GM21529 (cell line): ENCODE measurements at regions not wholly inside any gene's neighbourhood (a gene's known extent, or its start where the extent isn't known, plus 50 kb on each side); places are given as distances from the start of the nearest gene placed in this dataset.
"Not testable (repeated sequence)": the region's sequence is repeated elsewhere in the genome, so short reads cannot be mapped to it uniquely, and the experiment has no call there.

Experiments used
- ATAC-seq: cut with Tn5 transposase; IDR thresholded peaks from one replicate; pipeline ENCODE4 v1.9.1; 2021; ENCODE audit not compliant: unreplicated experiment

- no peak for ATAC-seq
These were observed 75.1 kb downstream of the HAUS1 start for GRCh38 chr18:46179306-46179705.

GRCh38 chr18:46182633-46183358, 78.6 kb downstream of the HAUS1 start:
- ATAC-seq: no peak

- not testable (repeated sequence) for ATAC-seq
These were observed 80.1 kb downstream of the HAUS1 start for GRCh38 chr18:46184296-46184695.

GRCh38 chr18:46184727-46185126, 80.5 kb downstream of the HAUS1 start:
- no peak for ATAC-seq

- ATAC-seq: no peak
These were observed 86.5 kb downstream of the HAUS1 start for GRCh38 chr18:46190667-46191066.

- ATAC-seq: no peak
These were observed 92.5 kb downstream of the HAUS1 start for GRCh38 chr18:46196627-46197243.

- ATAC-seq: no peak
These were observed 95.4 kb downstream of the HAUS1 start for GRCh38 chr18:46199515-46200147.

- ATAC-seq: not testable (repeated sequence)
These were observed 96.2 kb downstream of the HAUS1 start for GRCh38 chr18:46200178-46201055.

GRCh38 chr18:46204143-46204542, 100.0 kb downstream of the HAUS1 start:
- ATAC-seq: no peak

GRCh38 chr18:46207985-46208384, 103.8 kb downstream of the HAUS1 start:
- no peak for ATAC-seq

- no peak for ATAC-seq
These were observed 105.0 kb downstream of the HAUS1 start for GRCh38 chr18:46209161-46209560.

GRCh38 chr18:46211816-46212215, 107.6 kb downstream of the HAUS1 start:
- no peak for ATAC-seq

GRCh38 chr18:46212398-46212797, 108.2 kb downstream of the HAUS1 start:
- no peak for ATAC-seq

GRCh38 chr18:46213295-46213694, 109.1 kb downstream of the HAUS1 start:
- ATAC-seq: no peak

GRCh38 chr18:46214435-46214834, 110.2 kb downstream of the HAUS1 start:
- ATAC-seq: no peak

- no peak for ATAC-seq
These were observed 111.9 kb downstream of the HAUS1 start for GRCh38 chr18:46215902-46216723.

- ATAC-seq: no peak
These were observed 115.9 kb downstream of the HAUS1 start for GRCh38 chr18:46220116-46220515.

GRCh38 chr18:46222093-46222492, 117.9 kb downstream of the HAUS1 start:
- no peak for ATAC-seq

GRCh38 chr18:46222710-46223360, 118.7 kb downstream of the HAUS1 start:
- ATAC-seq: no peak
